Prostate gland (tissue), 2 donors: ENCODE measurements at regions not wholly inside any gene's neighbourhood (a gene's known extent, or its start where the extent isn't known, plus 50 kb on each side); places are given as distances from the start of the nearest gene placed in this dataset.
A peak's percentile ranks its signal among the peaks of the same experiment; 100 is the strongest.

ENCODE experiments used
- DNase-seq: peaks from one replicate; pipeline ENCODE4 v3.0.0-alpha.2; 2019; ENCODE audit warnings: low spot score
- H3K27ac ChIP-seq, 2 donors: fragments of 200-600 bp; sonication (generic); 2 replicates each; pipeline ENCODE4 v1.5.1; 2017 to 2019
- H3K27me3 ChIP-seq: fragments of 200-600 bp; sonication (generic); replicated peaks from 2 replicates; pipeline ENCODE4 v1.5.1; 2019; ENCODE audit not compliant: insufficient read depth
- H3K36me3 ChIP-seq, 2 donors: fragments of 200-600 bp; sonication (generic); 1 replicate in 1 of 2; 2 replicates in 1 of 2; pipeline versions ENCODE4 v1.5.1 to v1.8.1; 2017 to 2019
- H3K4me1 ChIP-seq: fragments of 200-600 bp; sonication (generic); replicated peaks from 2 replicates; pipeline ENCODE4 v1.5.1; 2019
- H3K4me3 ChIP-seq, 2 donors: fragments of 200-600 bp; sonication (generic); 2 replicates each; pipeline ENCODE4 v1.5.1; 2017 to 2019
- H3K9me3 ChIP-seq: fragments of 200-600 bp; sonication (generic); 2 replicates; pipeline ENCODE4 v1.5.1; 2017
- POLR2A ChIP-seq: fragments of 450-650 bp; IDR thresholded peaks from one replicate; pipeline ENCODE4 v1.6.1; 2016; ENCODE audit warnings: antibody characterized with exemption, mild to moderate bottlenecking
- POLR2AphosphoS5 ChIP-seq: sonication (generic); formaldehyde crosslinking; IDR thresholded peaks from one replicate; pipeline ENCODE4 v1.6.1; 2017; ENCODE audit warnings: antibody characterized with exemption
- WGBS: methylation state at CpG from one replicate; pipeline ENCODE4 v1.1.5; 2018; 5-methylcytosine and 5-hydroxymethylcytosine counted together
- intact Hi-C: fragments of 100-400 bp; cut with DNase I; formaldehyde crosslinking; loops from one replicate; pipeline ENCODE4 v1.14.2; 2022
- TF ChIP-seq, protein P1 (sequence below), 4 experiments: fragments of 200-600 bp in 2 of 4; fragments of 450-650 bp in 2 of 4; sonication (generic) in 2 of 4; IDR thresholded peaks; 1 replicate in 3 of 4; 2 replicates in 1 of 4; pipeline ENCODE4 v1.5.1; 2016 to 2019; ENCODE audit warnings: antibody characterized with exemption in 4 of 4, mild to moderate bottlenecking in 2 of 4, moderate library complexity in 2 of 4

GRCh38 chr3:178458313-178459037, 77.8 kb upstream of the KCNMB2 start:
- no peaks in the 10 kb centered on the region for H3K9me3 ChIP-seq
- no peaks in the 10 kb centered on the region for H3K36me3 ChIP-seq
- TF ChIP-seq POLR2AphosphoS5: peak; percentile 40
- no peak for TF ChIP-seq POLR2A
- no peaks in the 10 kb centered on the region for H3K4me1 ChIP-seq
- H3K27me3 ChIP-seq: no peaks in the 10 kb centered on the region
- H3K4me3 ChIP-seq: no peak overlapping the region
- intact Hi-C loops: no loop called here
- no peak overlapping the region for H3K27ac ChIP-seq
- 64% methylated on average over 5 of the region's 5 CpGs for WGBS
- DNase-seq: no peak

DNA sequence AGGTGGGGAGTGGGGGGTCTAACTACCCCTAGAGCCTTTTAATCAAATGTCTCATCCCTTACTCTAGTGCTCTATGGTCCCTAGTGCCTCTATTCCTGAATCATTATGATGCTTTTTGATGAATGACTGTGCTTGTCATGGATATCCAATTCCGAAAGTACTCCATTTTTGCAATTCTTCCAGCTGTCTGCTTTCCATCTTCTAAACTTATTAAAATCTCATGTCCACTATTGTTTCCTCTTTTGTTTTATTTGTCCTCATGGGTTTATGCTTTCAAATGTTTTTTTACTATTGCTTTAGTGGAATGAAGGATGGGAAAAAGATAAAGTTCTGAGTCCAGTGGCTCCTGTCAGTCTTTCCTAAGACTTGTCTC, 77.2 kb upstream of the KCNMB2 start:
- no peak for DNase-seq
- no peak overlapping the region for H3K27ac ChIP-seq
- no peaks in the 10 kb centered on the region for H3K36me3 ChIP-seq
- TF ChIP-seq POLR2AphosphoS5: no peak
- TF ChIP-seq, protein P1, sequence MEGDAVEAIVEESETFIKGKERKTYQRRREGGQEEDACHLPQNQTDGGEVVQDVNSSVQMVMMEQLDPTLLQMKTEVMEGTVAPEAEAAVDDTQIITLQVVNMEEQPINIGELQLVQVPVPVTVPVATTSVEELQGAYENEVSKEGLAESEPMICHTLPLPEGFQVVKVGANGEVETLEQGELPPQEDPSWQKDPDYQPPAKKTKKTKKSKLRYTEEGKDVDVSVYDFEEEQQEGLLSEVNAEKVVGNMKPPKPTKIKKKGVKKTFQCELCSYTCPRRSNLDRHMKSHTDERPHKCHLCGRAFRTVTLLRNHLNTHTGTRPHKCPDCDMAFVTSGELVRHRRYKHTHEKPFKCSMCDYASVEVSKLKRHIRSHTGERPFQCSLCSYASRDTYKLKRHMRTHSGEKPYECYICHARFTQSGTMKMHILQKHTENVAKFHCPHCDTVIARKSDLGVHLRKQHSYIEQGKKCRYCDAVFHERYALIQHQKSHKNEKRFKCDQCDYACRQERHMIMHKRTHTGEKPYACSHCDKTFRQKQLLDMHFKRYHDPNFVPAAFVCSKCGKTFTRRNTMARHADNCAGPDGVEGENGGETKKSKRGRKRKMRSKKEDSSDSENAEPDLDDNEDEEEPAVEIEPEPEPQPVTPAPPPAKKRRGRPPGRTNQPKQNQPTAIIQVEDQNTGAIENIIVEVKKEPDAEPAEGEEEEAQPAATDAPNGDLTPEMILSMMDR (IDR thresholded peaks at IDR 0.05): no peak
- no peak for TF ChIP-seq POLR2A
- no peaks in the 10 kb centered on the region for H3K9me3 ChIP-seq
- H3K4me3 ChIP-seq: no peak overlapping the region
- intact Hi-C loops: no loop called here
- 69% methylated on average over 1 of the region's 1 CpG for WGBS
- no peaks in the 10 kb centered on the region for H3K4me1 ChIP-seq
- no peaks in the 10 kb centered on the region for H3K27me3 ChIP-seq

DNA sequence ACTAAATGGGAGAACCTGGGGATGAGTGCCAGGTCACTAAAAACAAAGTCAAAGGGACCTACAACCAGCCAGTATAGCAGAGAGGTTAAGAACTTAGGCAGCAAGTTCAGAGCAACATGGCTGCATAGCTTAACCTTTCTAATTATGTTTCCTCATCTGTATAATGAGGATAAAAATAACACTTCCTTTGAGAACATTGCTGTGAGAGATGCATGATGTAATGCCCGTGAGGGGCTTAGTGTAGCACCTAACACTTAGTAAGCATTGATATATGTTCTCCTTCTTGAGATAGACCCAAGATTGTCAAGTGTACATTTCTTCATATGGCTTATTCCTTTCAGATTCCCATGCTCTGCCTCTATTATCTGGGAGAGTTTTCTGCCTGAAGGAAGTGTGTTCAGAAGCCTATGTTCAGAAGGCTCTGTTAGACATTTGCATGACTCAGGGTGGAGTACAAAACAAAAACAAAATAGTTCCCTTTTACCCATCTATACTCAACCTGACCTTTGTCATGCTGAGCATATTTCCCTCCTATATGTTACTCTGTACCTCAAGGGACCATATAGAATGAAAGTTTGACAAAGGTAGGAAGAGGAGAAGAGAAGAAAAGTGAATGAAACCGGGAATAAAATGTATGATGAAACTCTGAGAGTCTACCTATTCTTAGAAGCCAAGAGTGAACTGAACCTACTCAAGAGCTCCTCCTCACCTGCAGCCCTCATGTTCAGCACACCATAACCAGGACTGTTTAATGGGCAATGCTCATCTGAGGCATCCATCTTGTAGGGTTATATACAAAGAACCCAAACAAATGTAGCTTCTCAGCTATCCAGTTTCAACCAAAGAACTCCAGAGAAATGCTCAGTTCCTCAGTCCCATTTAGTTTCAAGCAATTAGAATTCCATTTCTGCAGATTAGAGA, 70.7 kb upstream of the KCNMB2 start:
- Histone ChIP-seq H3K36me3 (no peaks in the 10 kb centered on the region), H3K4me1 (no peaks in the 10 kb centered on the region), H3K9me3 (no peaks in the 10 kb centered on the region), H3K4me3 (no peak overlapping the region), H3K27ac (no peak overlapping the region), H3K27me3 (no peaks in the 10 kb centered on the region)
- intact Hi-C loops: no loop called here
- DNase-seq: no peak
- 76% methylated on average over 2 of the region's 2 CpGs for WGBS
- TF ChIP-seq, protein P1 (IDR thresholded peaks at IDR 0.05): no peak
- TF ChIP-seq POLR2A (no peak), POLR2AphosphoS5 (no peak)

DNA sequence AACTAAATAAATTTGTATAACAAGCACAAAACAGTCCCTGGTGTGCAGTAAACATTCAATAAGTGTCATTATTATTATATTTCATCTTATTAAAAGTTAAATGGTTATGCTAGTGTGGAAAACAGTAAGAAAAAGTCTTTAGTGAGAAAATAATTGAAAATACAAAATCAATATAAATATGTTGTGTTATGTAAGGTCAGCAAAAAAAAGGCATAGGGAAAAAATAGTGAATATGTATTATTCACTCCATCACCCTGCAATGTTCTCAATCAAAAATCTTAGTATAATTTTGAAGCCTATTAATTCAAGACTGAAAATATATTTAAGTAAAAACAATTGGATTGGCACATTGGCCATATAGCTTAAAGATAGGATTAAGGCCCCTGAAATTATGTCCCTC, 63.3 kb upstream of the KCNMB2 start:
- Histone ChIP-seq H3K4me3 (no peak overlapping the region), H3K4me1 (no peaks in the 10 kb centered on the region), H3K36me3 (no peaks in the 10 kb centered on the region), H3K9me3 (no peaks in the 10 kb centered on the region), H3K27ac (no peak overlapping the region), H3K27me3 (no peaks in the 10 kb centered on the region)
- no peak for TF ChIP-seq POLR2AphosphoS5
- no peak for TF ChIP-seq POLR2A
- intact Hi-C loops: no loop called here
- DNase-seq: no peak

- 3% methylated on average over 4 of the region's 4 CpGs for WGBS
- Histone ChIP-seq H3K4me3 (no peak overlapping the region), H3K9me3 (no peaks in the 10 kb centered on the region), H3K36me3 (no peaks in the 10 kb centered on the region), H3K4me1 (no peaks in the 10 kb centered on the region), H3K27ac (peak overlapping the region in 1 of 2 donors; percentile 6), H3K27me3 (no peaks in the 10 kb centered on the region)
- no peak for DNase-seq
- peak; percentile 9 for TF ChIP-seq POLR2AphosphoS5
- TF ChIP-seq, protein P1 (IDR thresholded peaks at IDR 0.05): no peak
- intact Hi-C loops: no loop called here
These were observed 61.7 kb upstream of the KCNMB2 start for GRCh38 chr3:178474526-178474925.
